Progenitor cell of endocrine pancreas (in vitro differentiated cells): ENCODE measurements at regions not wholly inside any gene's neighbourhood (a gene's known extent, or its start where the extent isn't known, plus 50 kb on each side); places are given as distances from the start of the nearest gene placed in this dataset.

ENCODE experiments used
- DNase-seq: peaks from one replicate; pipeline ENCODE4 v3.0.0; 2021; ENCODE audit warnings: low spot score; ENCODE audit not compliant: unreplicated experiment
- H3K27ac Mint-ChIP-seq: 2 replicates; pipeline ENCODE4 v1.8.0; 2021; ENCODE audit warnings: mild to moderate bottlenecking, moderate library complexity, mixed read lengths
- H3K27me3 Mint-ChIP-seq: 2 replicates; pipeline ENCODE4 v1.8.0; 2021; ENCODE audit warnings: mixed read lengths
- H3K36me3 Mint-ChIP-seq: 2 replicates; pipeline ENCODE4 v1.8.0; 2022; ENCODE audit warnings: mixed read lengths; ENCODE audit not compliant: insufficient read depth
- H3K4me1 Mint-ChIP-seq: 2 replicates; pipeline ENCODE4 v1.8.0; 2021; ENCODE audit warnings: low read depth, mixed read lengths
- H3K4me3 Mint-ChIP-seq: 2 replicates; pipeline ENCODE4 v1.8.0; 2021; ENCODE audit warnings: low read depth, mild to moderate bottlenecking, moderate library complexity, mixed read lengths
- H3K9me3 Mint-ChIP-seq: 2 replicates; pipeline ENCODE4 v1.8.0; 2021; ENCODE audit warnings: low read depth, mixed read lengths
- TF ChIP-seq, protein P1 (sequence below): fragments of 200-600 bp; sonication (generic); IDR thresholded peaks from one replicate; pipeline ENCODE4 v1.5.0; 2021; ENCODE audit warnings: antibody characterized with exemption, mild to moderate bottlenecking; ENCODE audit not compliant: unreplicated experiment

DNA sequence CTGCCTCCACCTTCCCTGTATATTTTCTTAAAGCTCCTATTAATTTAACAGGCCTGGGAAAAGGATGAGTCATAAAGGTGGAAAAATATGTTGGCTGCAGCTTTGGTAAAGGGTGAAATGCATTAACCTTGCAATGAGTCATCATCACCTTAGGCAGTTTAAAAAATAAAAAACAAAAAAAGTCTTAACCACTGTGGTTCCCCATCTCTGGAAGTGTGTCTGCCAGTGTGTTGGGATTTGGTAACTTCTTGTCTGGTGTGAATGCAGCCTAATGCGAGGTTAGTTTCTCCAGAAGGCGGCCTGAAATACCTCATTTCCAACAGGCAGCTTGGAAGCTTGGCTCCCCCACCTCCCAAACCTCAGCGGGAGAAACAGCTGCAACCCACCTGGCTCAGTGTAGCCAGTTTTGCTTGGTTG lies 265.3 kb upstream of the GAS1 start:
- no peak for DNase-seq
- Mint-ChIP-seq H3K27me3 (peaks cover 23% of the 10 kb centered on the region), H3K36me3 (no peaks in the 10 kb centered on the region), H3K27ac (no peak overlapping the region), H3K4me1 (peaks cover 13% of the 10 kb centered on the region), H3K4me3 (no peak overlapping the region), H3K9me3 (no peaks in the 10 kb centered on the region)
- TF ChIP-seq, protein P1, sequence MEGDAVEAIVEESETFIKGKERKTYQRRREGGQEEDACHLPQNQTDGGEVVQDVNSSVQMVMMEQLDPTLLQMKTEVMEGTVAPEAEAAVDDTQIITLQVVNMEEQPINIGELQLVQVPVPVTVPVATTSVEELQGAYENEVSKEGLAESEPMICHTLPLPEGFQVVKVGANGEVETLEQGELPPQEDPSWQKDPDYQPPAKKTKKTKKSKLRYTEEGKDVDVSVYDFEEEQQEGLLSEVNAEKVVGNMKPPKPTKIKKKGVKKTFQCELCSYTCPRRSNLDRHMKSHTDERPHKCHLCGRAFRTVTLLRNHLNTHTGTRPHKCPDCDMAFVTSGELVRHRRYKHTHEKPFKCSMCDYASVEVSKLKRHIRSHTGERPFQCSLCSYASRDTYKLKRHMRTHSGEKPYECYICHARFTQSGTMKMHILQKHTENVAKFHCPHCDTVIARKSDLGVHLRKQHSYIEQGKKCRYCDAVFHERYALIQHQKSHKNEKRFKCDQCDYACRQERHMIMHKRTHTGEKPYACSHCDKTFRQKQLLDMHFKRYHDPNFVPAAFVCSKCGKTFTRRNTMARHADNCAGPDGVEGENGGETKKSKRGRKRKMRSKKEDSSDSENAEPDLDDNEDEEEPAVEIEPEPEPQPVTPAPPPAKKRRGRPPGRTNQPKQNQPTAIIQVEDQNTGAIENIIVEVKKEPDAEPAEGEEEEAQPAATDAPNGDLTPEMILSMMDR, result no peak

DNA sequence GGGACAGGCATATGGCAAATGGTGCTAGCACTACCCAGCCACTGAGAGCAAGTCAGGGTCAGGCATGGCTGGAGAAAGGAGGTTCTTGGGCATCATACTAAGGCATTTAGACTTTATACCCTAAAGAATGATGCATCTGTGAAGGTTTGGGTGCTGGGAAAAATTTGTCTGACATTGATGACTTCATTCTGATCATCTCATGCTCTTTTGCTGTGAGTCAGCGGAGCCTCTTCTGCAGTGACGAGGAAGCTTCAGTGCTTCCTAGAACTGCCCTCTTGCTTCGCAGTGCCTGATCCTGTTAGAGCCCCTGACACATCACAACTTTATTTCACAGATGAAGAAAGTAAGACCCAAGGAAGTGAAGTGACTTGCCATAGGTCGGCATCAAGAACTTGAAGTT lies 266.6 kb upstream of the GAS1 start:
- Mint-ChIP-seq H3K36me3 (no peaks in the 10 kb centered on the region), H3K9me3 (no peaks in the 10 kb centered on the region), H3K27me3 (peaks cover 32% of the 10 kb centered on the region), H3K4me1 (peaks cover 6% of the 10 kb centered on the region), H3K27ac (no peak overlapping the region), H3K4me3 (no peak overlapping the region)
- DNase-seq, result no peak
- TF ChIP-seq, protein P1, result no peak

DNA sequence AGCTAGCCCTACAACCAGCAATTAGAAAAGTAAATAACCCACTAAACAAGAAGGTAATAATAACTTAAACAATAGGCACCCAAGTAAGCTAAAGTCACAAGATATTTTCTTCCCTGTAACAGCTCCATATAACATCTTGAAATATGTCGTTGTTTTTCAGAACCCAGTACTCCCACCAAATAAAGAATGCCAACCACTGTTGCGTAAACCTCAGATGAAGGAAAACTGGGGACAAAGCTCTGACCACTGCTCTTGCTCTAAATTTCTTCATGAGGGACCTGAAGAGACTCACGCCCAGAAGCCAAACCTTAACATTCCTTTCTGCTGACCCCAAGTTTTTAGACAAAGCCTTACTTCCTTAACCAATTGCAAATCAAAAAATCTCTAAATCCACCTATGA lies 267.7 kb upstream of the GAS1 start:
- Mint-ChIP-seq H3K27me3 (peaks cover 38% of the 10 kb centered on the region), H3K4me1 (peaks cover 4% of the 10 kb centered on the region), H3K9me3 (no peaks in the 10 kb centered on the region), H3K4me3 (no peak overlapping the region), H3K27ac (no peak overlapping the region), H3K36me3 (no peaks in the 10 kb centered on the region)
- TF ChIP-seq, protein P1, result no peak
- no peak for DNase-seq

DNA sequence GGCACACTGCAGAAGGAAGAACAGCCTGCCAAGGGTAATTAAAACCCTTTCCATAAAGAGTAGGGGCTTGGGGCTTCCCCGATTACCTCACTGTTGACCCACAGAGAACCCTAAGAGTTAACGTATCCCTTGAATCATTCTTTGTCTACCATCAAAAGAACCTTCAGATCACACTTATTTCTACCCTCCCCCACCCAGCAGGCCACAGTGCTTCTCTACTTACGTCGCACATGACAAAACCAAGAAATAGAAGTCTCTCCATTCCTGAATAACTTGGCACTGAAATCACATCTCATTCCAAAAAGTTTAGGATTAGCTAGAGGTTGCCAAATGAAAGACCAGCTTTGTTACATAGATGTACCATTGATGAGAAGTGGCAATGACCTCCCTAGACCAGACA lies 268.7 kb upstream of the GAS1 start:
- no peak overlapping the region for H3K27ac Mint-ChIP-seq
- peaks cover 5% of the 10 kb centered on the region for H3K4me1 Mint-ChIP-seq
- DNase-seq, result no peak
- H3K27me3 Mint-ChIP-seq, result peaks cover 42% of the 10 kb centered on the region
- H3K9me3 Mint-ChIP-seq, result no peaks in the 10 kb centered on the region
- no peaks in the 10 kb centered on the region for H3K36me3 Mint-ChIP-seq
- TF ChIP-seq, protein P1, result no peak
- no peak overlapping the region for H3K4me3 Mint-ChIP-seq

- TF ChIP-seq, protein P1, result no peak
- H3K4me1 Mint-ChIP-seq, result peaks cover 6% of the 10 kb centered on the region
- H3K9me3 Mint-ChIP-seq, result no peaks in the 10 kb centered on the region
- H3K4me3 Mint-ChIP-seq, result no peak overlapping the region
- H3K36me3 Mint-ChIP-seq, result no peaks in the 10 kb centered on the region
- peaks cover 44% of the 10 kb centered on the region for H3K27me3 Mint-ChIP-seq
- no peak for DNase-seq
- no peak overlapping the region for H3K27ac Mint-ChIP-seq
These were observed 269.7 kb upstream of the GAS1 start for GRCh38 chr9:87216897-87217455.
